ENCODE measurements at regions not wholly inside any gene's neighbourhood (a gene's known extent, or its start where the extent isn't known, plus 50 kb on each side); places are given as distances from the start of the nearest gene placed in this dataset.

DNA sequence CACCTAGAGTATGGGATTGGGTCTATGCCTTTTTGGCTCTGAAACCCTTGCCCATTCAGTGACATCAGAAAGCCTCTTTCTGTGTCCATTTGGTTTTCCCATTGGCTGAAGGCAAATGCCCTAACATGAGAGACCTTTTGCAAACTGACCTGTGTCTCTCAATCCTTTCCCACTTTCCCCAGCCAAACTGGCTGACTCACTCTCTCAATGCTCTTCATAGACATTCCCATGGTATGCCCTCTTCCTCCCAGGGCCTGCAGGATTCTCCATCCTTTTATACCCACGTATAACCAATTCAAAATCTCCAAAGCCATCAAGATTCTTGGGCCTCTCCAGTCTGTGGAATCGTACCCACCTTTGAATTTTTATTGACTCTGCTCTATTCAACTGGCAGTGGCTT is 563.3 kb downstream of the GATA3 start:
- TF ChIP-seq POLR2AphosphoS5 (IDR thresholded peaks at IDR 0.05; ENCODE audit: low read depth, low read length), result no peak
- no peak for TF ChIP-seq POLR2A (IDR thresholded peaks at IDR 0.05; ENCODE audit: low read depth, low read length)
- TF ChIP-seq TAF1 (IDR thresholded peaks at IDR 0.05; ENCODE audit: borderline replicate concordance, low read depth, low read length), result no peak
